ENCODE measurements at regions not wholly inside any gene's neighbourhood (a gene's known extent, or its start where the extent isn't known, plus 50 kb on each side); places are given as distances from the start of the nearest gene placed in this dataset.
"Not testable (repeated sequence)": the region's sequence is repeated elsewhere in the genome, so short reads cannot be mapped to it uniquely, and the experiment has no call there.

- DNase-seq (ENCODE audit: low read depth), result no peak
Observed at GRCh38 chr5:124549891-124550436, 196.5 kb downstream of the ZNF608 start.

- DNase-seq (ENCODE audit: low read depth), result no peak
Observed at GRCh38 chr5:124546643-124547042, 199.8 kb downstream of the ZNF608 start.

GRCh38 chr5:124544366-124545055, 201.9 kb downstream of the ZNF608 start:
- no peak for DNase-seq (ENCODE audit: low read depth)

- no peak for DNase-seq (ENCODE audit: low read depth)
Observed at GRCh38 chr5:124538931-124539330, 207.5 kb downstream of the ZNF608 start.

- DNase-seq (ENCODE audit: low read depth), result no peak
Observed at GRCh38 chr5:124538191-124538590, 208.2 kb downstream of the ZNF608 start.

GRCh38 chr5:124537522-124537921, 208.9 kb downstream of the ZNF608 start:
- no peak for DNase-seq (ENCODE audit: low read depth)

GRCh38 chr5:124537107-124537506, 209.3 kb downstream of the ZNF608 start:
- DNase-seq (ENCODE audit: low read depth), result no peak

GRCh38 chr5:124536333-124536732, 210.1 kb downstream of the ZNF608 start:
- no peak for DNase-seq (ENCODE audit: low read depth)

GRCh38 chr5:124530916-124531315, 215.5 kb downstream of the ZNF608 start:
- DNase-seq (ENCODE audit: low read depth), result no peak

- no peak for DNase-seq (ENCODE audit: low read depth)
Observed at GRCh38 chr5:124528838-124529237, 217.6 kb downstream of the ZNF608 start.

GRCh38 chr5:124527220-124527991, 219.0 kb downstream of the ZNF608 start:
- DNase-seq (ENCODE audit: low read depth), result no peak

GRCh38 chr5:124526079-124526478, 220.4 kb downstream of the ZNF608 start:
- not testable (repeated sequence) for DNase-seq (ENCODE audit: low read depth)

- DNase-seq (ENCODE audit: low read depth), result no peak
Observed at GRCh38 chr5:124524552-124525232, 221.7 kb downstream of the ZNF608 start.

- DNase-seq (ENCODE audit: low read depth), result no peak
Observed at GRCh38 chr5:124523897-124524296, 222.5 kb downstream of the ZNF608 start.

- no peak for DNase-seq (ENCODE audit: low read depth)
Observed at GRCh38 chr5:124522992-124523391, 223.4 kb downstream of the ZNF608 start.

- no peak for DNase-seq (ENCODE audit: low read depth)
Observed at GRCh38 chr5:124521461-124522230, 224.8 kb downstream of the ZNF608 start.

GRCh38 chr5:124519396-124519795, 227.0 kb downstream of the ZNF608 start:
- DNase-seq (ENCODE audit: low read depth), result no peak

GRCh38 chr5:124516567-124516966, 229.9 kb downstream of the ZNF608 start:
- DNase-seq (ENCODE audit: low read depth), result no peak

- no peak for DNase-seq (ENCODE audit: low read depth)
Observed at GRCh38 chr5:124515497-124516245, 230.8 kb downstream of the ZNF608 start.

- no peak for DNase-seq (ENCODE audit: low read depth)
Observed at GRCh38 chr5:124514956-124515355, 231.5 kb downstream of the ZNF608 start.

- DNase-seq (ENCODE audit: low read depth), result no peak
Observed at GRCh38 chr5:124512952-124513632, 233.3 kb downstream of the ZNF608 start.

All from activated T-cell treated with anti-CD3 and anti-CD28 coated beads for 1 hour (primary cell).